ENCODE measurements at regions not wholly inside any gene's neighbourhood (a gene's known extent, or its start where the extent isn't known, plus 50 kb on each side); places are given as distances from the start of the nearest gene placed in this dataset.

DNA sequence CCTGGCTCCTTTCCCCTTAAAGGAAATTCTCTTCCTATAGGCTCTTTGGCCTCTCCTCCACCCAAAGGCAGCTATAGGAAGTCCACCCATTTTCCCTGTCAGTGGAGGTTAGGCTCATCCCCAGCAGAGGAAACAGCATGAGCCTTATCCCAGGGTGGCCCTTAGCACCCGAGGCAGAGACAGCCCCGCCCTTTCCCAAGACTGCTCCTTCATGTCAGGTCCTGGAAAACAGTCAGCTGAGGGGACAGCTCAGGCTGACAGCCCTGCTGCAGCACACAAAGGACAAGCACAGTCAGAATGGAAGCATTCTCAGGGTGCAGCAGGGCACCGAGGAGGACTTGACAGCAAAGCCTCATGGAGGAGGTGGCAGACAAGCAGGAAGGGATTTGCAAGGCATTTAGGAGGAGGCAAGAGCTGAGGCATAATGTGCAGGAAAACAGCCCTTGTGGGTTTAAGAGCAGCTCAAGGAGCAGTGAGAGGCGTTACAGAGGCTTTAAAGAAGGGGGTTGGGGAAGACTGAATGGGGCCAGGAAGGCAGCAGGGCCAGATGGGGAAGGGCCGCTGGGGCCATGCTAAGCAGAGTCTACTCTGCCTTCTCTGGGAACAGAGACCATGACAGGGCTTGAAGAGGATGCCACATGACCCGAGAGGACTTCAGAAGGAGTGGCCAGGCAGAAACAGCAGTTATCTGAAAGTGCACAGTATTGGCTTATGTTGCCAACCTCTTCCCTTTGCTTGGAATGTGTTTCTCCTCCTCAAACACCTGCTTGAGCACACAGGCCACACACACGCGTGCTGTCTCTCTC is 216.6 kb downstream of the SH3BP4 start:
- TF ChIP-seq, protein P1, sequence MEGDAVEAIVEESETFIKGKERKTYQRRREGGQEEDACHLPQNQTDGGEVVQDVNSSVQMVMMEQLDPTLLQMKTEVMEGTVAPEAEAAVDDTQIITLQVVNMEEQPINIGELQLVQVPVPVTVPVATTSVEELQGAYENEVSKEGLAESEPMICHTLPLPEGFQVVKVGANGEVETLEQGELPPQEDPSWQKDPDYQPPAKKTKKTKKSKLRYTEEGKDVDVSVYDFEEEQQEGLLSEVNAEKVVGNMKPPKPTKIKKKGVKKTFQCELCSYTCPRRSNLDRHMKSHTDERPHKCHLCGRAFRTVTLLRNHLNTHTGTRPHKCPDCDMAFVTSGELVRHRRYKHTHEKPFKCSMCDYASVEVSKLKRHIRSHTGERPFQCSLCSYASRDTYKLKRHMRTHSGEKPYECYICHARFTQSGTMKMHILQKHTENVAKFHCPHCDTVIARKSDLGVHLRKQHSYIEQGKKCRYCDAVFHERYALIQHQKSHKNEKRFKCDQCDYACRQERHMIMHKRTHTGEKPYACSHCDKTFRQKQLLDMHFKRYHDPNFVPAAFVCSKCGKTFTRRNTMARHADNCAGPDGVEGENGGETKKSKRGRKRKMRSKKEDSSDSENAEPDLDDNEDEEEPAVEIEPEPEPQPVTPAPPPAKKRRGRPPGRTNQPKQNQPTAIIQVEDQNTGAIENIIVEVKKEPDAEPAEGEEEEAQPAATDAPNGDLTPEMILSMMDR (IDR thresholded peaks at IDR 0.05; ENCODE audit: low read length), result no peak
- no peak for TF ChIP-seq EZH2phosphoT487 (IDR thresholded peaks at IDR 0.05; ENCODE audit: low read length)
- TF ChIP-seq EZH2 (optimal IDR thresholded peaks at IDR 0.05; ENCODE audit: low read depth, low read length), result no peak

Data from MM.1S (cell line).